Activated CD4-positive, alpha-beta T cell treated with anti-CD3 and anti-CD28 coated beads for 24 hours (primary cell): ENCODE measurements at regions not wholly inside any gene's neighbourhood (a gene's known extent, or its start where the extent isn't known, plus 50 kb on each side); places are given as distances from the start of the nearest gene placed in this dataset.

ENCODE experiments used
- DNase-seq, 2 donors: peaks; one replicate each; pipeline ENCODE4 v3.0.0-alpha.2; 2020; ENCODE audit warnings: low read depth in 2 of 2

GRCh38 chr3:111244760-111245159 lies 173.1 kb downstream of the NECTIN3 start:
- DNase-seq, result no peak

DNA sequence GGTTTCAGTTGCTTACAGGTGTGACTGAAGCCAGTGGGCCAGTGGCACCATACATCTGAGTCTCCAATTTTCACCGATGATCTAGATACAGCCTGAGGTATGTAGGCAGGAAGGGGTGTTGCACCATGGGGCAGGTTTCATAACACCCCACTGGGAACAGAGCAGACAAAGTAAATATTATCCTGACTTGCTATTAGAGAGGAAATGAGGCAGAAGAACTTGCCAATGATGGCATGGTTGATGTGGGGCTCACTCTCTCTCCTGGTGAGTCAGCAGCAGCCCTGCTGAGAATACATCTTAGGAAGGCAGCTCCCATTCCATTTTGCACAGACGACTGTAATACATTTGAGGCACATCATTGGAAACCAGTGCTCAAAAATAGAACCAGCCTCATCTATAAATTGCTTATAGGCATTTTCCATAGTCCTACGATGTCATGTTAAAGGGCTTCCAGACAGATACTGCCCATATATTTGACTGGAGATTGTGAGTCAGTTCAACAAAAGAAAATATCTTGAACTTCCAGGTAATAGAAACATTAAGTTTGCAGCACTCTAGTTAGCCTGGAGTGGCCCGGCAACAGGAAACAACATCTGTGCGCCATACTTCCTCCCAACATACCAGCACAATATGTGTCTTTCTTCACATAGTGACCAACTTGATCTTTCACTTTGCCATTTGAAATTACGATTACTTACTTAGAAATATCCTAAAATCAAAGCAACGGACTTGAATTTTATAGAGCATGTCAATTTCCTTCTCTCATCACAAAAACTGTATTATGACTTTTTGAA lies 175.5 kb downstream of the NECTIN3 start:
- DNase-seq, result no peak

GRCh38 chr3:111248406-111248805 lies 176.8 kb downstream of the NECTIN3 start:
- no peak for DNase-seq

- no peak for DNase-seq
Measured at GRCh38 chr3:111249421-111249820, 177.8 kb downstream of the NECTIN3 start.

DNA sequence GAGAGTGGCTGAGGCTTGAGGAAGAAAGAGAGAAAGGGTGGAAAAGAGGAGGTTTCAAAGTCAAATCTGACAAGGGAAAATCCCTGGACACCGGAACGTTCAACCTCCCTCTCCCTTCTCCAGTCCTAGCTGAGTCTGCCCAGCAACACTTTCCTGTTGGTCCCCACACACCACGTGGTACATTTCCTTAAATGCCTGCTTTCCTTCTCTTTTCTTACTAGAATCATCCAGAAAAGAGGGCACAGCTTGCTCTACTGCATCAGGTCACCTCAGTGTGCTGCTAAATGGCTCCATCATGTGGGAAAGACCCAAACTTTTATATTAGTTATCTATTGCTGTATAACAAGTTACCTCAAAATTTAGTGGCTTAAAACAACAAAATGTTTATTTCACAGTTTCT lies 181.2 kb downstream of the NECTIN3 start:
- no peak for DNase-seq

DNA sequence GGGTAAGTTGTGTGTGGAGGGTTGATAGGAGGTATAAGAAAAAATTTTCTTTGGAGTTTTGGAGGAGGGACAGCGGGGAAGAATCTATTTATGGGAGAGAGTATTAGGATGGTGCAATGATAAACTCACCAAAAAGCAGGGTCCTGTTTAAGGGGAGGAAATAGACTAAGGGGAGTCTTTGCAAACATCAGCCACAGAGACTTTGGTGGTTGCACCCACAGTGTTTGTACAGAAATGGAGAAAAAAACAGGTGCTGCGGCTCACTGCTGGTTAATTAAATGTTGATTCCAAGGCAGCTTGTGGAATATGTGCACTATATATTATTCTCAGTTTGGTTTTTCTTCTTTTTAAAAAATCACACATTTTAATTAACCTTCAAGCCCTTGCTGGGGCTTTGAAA lies 182.1 kb downstream of the NECTIN3 start:
- no peak for DNase-seq

DNA sequence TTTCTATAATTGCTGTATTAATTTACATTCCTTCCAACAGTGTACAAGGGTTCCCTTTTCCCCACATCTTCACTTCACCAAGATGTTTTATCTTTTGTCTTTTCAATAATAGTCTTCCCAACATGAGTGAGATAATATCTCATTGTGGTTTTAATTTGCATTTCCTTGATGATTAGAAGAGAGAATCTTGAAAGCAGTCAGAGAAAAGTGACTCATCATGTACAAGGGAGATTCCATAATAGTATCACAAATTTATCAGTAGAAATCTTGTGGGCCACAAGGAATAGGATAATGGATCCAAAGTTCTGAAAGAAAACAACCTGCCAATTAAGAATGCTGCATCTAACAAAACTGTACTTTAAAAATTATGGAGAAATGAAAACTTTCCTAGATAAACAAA lies 189.3 kb downstream of the NECTIN3 start:
- no peak for DNase-seq

DNA sequence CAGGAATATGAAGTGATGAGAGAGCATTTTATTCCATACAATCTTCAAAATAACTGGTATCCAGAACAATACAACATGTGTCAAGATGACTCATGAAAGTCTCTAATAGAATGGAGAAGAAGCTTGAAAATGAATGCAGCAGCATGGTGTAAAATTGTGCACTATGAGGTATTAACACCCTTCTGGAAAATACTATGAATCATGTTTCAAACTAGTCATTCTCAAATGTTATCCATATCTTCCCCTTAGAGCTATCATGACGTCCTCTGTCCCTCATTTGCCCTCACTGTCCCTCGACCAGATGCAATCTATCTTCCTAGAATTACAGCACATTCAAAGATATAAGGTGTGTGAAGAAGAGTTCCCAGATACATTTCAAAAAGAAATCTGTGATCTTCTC lies 198.2 kb downstream of the NECTIN3 start:
- no peak for DNase-seq

- no peak for DNase-seq
Measured at GRCh38 chr3:111277226-111277625, 205.6 kb downstream of the NECTIN3 start.

DNA sequence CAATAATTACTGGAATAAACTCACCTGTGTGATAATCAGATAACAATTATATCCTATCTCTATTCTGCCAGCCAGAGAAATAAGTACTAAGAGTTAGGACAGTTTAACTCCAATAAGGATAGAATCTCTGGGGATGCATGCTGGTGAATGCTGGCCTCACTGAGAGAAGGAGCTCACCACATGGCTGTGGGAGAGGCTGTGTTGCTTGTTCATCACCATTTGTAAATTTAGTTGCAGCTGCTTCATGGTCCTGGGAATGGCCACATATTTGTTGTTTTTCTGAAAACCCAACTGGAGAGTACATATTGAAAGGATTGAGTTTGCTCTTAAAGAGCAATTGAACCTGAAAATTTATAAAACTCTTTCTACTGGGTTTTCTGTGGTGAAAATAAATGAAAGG lies 207.3 kb downstream of the NECTIN3 start:
- no peak for DNase-seq

DNA sequence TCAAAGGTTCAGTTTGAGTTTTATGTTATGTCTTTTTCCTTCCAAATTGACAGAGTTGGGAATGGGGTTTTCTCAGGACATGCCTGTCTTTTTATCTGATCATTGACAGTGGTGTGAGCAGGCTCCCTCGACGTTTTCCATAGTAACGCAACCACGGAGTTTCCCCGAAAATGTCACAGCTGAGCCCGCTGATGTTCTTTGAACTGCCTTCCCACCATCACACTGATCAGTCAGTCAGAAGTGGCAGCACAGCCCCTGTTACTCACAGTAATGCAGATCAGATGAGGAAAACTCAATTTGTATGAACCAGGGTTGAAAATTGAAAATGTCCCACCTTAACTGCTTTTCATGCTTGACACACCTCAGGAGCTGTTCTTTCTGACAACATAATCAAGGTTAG lies 210.4 kb downstream of the NECTIN3 start:
- DNase-seq, result no peak

DNA sequence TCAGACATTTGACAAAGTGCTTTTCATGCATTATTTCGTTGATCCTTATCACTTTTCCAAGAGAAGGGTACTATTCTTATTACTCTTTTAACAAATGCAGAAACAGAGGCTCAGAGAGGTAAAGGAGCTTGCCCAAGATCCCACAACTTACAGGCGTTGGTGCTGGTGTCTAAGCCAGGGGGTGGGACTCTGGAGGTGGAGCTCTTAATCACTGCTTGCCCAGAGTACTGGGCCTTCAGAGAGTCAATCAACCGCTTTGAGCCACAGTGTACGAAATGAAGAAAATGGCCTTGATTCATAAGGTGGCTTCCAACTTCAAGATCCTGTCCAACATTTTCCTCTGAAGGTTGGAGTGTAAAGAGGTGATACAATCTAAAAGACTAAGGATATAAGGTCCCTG lies 211.5 kb downstream of the NECTIN3 start:
- no peak for DNase-seq

DNA sequence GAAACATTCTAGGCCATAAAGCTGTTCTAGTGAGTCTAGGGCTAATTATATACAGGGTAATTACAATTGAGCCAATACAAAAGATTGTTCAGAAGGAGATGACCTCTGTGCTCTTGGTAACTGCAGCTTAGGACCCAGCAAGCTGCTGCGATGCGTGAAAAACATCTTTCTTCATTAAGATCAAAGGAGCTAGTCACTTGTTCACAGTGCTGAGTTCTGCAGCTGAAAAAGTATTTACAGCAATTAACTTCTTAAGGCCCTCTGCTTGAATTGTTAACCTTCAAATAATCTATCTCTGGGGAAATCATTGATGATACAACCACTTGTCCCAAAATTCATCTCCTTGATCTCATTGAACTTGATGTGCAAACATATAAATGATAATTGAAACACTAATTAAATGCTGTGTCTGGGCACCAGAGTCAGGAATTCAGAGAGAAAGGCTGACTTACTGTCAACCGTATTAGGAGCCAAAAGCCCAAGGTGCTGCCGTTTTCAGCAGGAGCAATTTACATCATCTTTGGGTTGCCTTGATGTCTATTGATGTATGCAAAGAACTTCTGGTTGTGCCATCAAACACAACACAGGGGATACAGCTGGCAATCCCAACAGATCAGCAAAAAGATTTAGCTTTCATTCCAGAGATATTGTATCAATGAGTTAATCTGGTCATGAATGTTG lies 213.0 kb downstream of the NECTIN3 start:
- DNase-seq, result no peak

- no peak for DNase-seq
Measured at GRCh38 chr3:111285184-111285538, 213.5 kb downstream of the NECTIN3 start.

GRCh38 chr3:111285694-111286093 lies 214.1 kb downstream of the NECTIN3 start:
- DNase-seq, result no peak

GRCh38 chr3:111286746-111287145 lies 215.1 kb downstream of the NECTIN3 start:
- no peak for DNase-seq

DNA sequence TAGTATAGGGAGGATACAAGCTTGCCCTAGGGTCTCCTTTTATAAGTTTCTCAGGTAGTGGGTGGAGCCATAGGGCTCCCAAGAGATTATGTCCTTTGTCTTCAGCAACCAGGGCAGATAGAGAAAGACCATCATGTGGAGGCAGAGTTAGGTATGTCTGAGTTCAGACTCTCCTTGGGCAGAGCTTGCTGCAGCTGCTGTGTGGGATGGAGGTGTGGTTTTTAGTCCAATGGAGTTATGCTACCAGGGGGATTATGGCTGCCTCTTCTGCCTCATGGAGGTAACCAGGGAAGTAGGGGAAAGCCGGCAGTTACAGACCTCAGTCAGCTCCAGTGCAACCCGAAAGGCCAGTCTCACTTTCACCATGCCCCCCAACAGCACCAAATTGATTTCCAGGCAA lies 220.5 kb downstream of the NECTIN3 start:
- DNase-seq, result no peak

- no peak for DNase-seq
Measured at GRCh38 chr3:111299192-111299615, 227.6 kb downstream of the NECTIN3 start.

DNA sequence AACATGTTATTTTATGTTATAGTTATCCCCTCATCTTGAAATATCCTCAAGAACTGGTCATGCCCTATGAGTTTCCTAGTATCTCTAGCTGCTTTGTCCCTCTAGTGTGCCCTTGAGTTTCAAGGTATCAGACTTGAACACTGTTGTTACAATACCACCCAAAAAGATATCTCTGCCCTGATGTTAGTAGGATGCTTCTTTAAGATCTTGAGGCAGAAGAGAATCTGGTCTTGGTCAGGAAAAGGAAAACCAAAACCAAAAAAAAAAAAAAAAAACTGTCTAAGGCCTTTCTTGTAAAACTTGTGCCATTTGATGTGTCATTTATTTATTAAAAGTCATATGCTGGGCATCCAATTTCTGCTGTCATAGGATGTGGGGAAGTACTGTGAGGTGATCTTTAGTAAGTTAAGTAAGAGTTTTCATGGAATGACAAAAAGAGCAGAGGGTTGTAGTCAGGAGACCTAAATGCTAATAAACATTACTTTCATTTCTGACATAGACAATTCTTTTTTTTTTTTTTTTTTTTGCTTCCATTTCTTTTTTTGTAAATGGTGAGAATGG lies 229.7 kb downstream of the NECTIN3 start:
- no peak for DNase-seq

DNA sequence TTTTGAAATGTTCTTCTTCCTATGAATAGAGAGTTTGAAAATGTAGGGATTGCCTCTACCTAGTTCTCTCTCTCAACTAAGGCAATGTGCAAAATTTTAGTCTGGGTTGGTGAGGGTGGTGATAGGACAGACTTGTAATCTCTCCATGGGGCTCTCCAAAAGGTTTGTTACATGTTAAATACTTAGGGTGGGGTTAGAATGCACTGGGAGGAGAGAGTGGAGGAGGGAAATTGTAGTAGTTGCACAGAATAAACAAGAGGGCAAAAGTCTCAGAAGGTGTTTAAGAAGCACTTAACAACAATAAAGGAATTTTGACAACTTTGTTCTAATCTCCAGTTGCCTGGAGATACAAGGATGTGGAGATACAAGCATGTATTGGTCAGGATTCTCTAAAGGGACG lies 230.4 kb downstream of the NECTIN3 start:
- DNase-seq, result no peak

DNA sequence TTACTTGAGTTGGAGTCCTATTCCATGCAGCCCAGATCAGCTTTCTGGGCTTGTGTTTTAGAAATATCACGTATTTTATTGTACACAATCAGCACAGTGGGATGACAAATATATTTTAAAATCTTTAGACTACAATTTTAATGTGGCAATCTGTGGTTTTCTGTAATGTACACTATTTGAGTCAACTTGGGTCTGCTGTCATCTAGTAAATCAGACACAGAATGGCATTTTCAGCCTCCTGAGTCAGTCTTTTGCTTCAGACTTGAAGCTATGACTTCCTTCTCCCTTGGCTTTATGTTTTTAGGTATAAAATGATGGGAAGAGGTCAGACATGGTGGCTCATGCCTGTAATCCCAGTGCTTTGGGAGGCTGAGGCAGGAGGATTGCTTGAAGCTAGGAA lies 232.1 kb downstream of the NECTIN3 start:
- DNase-seq, result no peak

GRCh38 chr3:111307676-111308075 lies 234.3 kb upstream of the CD96 start:
- no peak for DNase-seq

DNA sequence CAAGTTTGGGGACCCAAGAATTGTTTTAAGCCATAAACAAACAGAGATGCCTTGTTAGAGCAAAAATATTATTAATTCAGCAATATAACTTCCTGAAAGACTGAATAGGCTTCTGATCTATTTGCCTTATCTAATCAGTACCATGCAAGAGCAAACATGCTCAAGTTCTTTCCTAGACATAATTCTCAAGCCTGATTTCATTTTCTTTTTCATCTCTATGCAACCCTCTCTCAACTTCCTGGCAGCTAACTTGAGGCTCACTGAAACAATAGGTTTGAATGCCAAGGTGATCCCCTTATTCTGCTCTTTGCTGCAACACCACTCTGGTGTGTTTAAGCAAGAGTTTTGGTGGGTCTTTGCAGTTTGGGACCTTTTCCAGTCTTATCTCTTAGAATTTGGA lies 230.9 kb upstream of the CD96 start:
- no peak for DNase-seq
